ENCODE measurements at regions not wholly inside any gene's neighbourhood (a gene's known extent, or its start where the extent isn't known, plus 50 kb on each side); places are given as distances from the start of the nearest gene placed in this dataset.

- intact Hi-C loops (cut with micrococcal nuclease; ENCODE audit: unreplicated experiment) = no loop called here
- in situ Hi-C loops (cut with HindIII; ENCODE audit: low pct_unique_long_range_greater_than_20kb, low sequenced_read_pairs) = no loop called here
- Histone ChIP-seq H3K36me3 (ENCODE audit: control insufficient read depth, insufficient read depth, low read length) (no peaks in the 10 kb centered on the region), H3K27me3 (ENCODE audit: control insufficient read depth, insufficient read depth, low read length) (no peaks in the 10 kb centered on the region), H3K27ac (ENCODE audit: low read length) (no peak overlapping the region), H3K4me3 (ENCODE audit: low read depth in 2 of 2, low read length in 2 of 2) (no peak overlapping the region), H3K4me1 (ENCODE audit: control insufficient read depth, insufficient read depth, low read length) (no peaks in the 10 kb centered on the region), H3K9me3 (ENCODE audit: control insufficient read depth, insufficient read depth, low read depth, low read length) (no peaks in the 10 kb centered on the region)
- no peak for ATAC-seq
- BruUV-seq (replicated peaks) = no TSS peak
- ChIA-PET POLR2A (interaction anchor here (0.6 kb wide), 1 partner anchor 70 kb away, joined by 8 read pairs; no protein-coding TSS in a partner anchor), CTCF (no interaction called here)
- DNase-seq (ENCODE audit: low read depth, low spot score) = no peak
- no peak for TF ChIP-seq TCF7L2 (IDR thresholded peaks at IDR 0.05; ENCODE audit: low read depth, low read length)
- no peak for TF ChIP-seq SIN3A (IDR thresholded peaks at IDR 0.05; ENCODE audit: borderline replicate concordance, insufficient read depth, low read depth, low read length)
- no peak for TF ChIP-seq CTCF (IDR thresholded peaks at IDR 0.05)
- no peak for TF ChIP-seq REST (IDR thresholded peaks at IDR 0.05; ENCODE audit: insufficient read depth in 1 of 2, low read depth in 2 of 2, low read length in 1 of 2)
- TF ChIP-seq POLR2AphosphoS5 (IDR thresholded peaks at IDR 0.05; ENCODE audit: low read depth, low read length) = no peak
These were observed 202.1 kb downstream of the CYP26B1 start for GRCh38 chr2:71945603-71945959.

GRCh38 chr2:71944806-71945602, 202.7 kb downstream of the CYP26B1 start:
- no peak overlapping the region for H3K27ac ChIP-seq (ENCODE audit: low read length)
- intact Hi-C loops (cut with micrococcal nuclease; ENCODE audit: unreplicated experiment) (no loop called here), in situ Hi-C loops (cut with HindIII; ENCODE audit: low pct_unique_long_range_greater_than_20kb, low sequenced_read_pairs) (no loop called here)
- ChIA-PET CTCF (no interaction called here), POLR2A (no interaction called here)
- H3K4me1 ChIP-seq (ENCODE audit: control insufficient read depth, insufficient read depth, low read length) = no peaks in the 10 kb centered on the region
- DNase-seq (ENCODE audit: low read depth, low spot score) (no peak), ATAC-seq (no peak)
- TF ChIP-seq SIN3A (IDR thresholded peaks at IDR 0.05; ENCODE audit: borderline replicate concordance, insufficient read depth, low read depth, low read length) = no peak
- BruUV-seq (replicated peaks) = no TSS peak
- no peaks in the 10 kb centered on the region for H3K27me3 ChIP-seq (ENCODE audit: control insufficient read depth, insufficient read depth, low read length)
- no peak overlapping the region for H3K4me3 ChIP-seq (ENCODE audit: low read depth in 2 of 2, low read length in 2 of 2)
- H3K36me3 ChIP-seq (ENCODE audit: control insufficient read depth, insufficient read depth, low read length) = no peaks in the 10 kb centered on the region
- H3K9me3 ChIP-seq (ENCODE audit: control insufficient read depth, insufficient read depth, low read depth, low read length) = no peaks in the 10 kb centered on the region

- no TSS peak for BruUV-seq (replicated peaks)
- POLR2A ChIA-PET = no interaction called here
- DNase-seq (ENCODE audit: low read depth, low spot score) (no peak), ATAC-seq (no peak)
- TF ChIP-seq SIN3A (IDR thresholded peaks at IDR 0.05; ENCODE audit: borderline replicate concordance, insufficient read depth, low read depth, low read length) (no peak), POLR2AphosphoS5 (IDR thresholded peaks at IDR 0.05; ENCODE audit: low read depth, low read length) (no peak), REST (IDR thresholded peaks at IDR 0.05; ENCODE audit: insufficient read depth in 1 of 2, low read depth in 2 of 2, low read length in 1 of 2) (no peak), CTCF (IDR thresholded peaks at IDR 0.05) (no peak), TCF7L2 (IDR thresholded peaks at IDR 0.05; ENCODE audit: low read depth, low read length) (no peak)
- Histone ChIP-seq H3K9me3 (ENCODE audit: control insufficient read depth, insufficient read depth, low read depth, low read length) (no peaks in the 10 kb centered on the region), H3K4me1 (ENCODE audit: control insufficient read depth, insufficient read depth, low read length) (no peaks in the 10 kb centered on the region), H3K27me3 (ENCODE audit: control insufficient read depth, insufficient read depth, low read length) (no peaks in the 10 kb centered on the region), H3K27ac (ENCODE audit: low read length) (no peak overlapping the region), H3K36me3 (ENCODE audit: control insufficient read depth, insufficient read depth, low read length) (no peaks in the 10 kb centered on the region), H3K4me3 (ENCODE audit: low read depth in 2 of 2, low read length in 2 of 2) (no peak overlapping the region)
- in situ Hi-C loops (cut with HindIII; ENCODE audit: low pct_unique_long_range_greater_than_20kb, low sequenced_read_pairs) = no loop called here
- CTCF ChIA-PET = no interaction called here
- intact Hi-C loops (cut with micrococcal nuclease; ENCODE audit: unreplicated experiment) = no loop called here
These were observed 203.5 kb downstream of the CYP26B1 start for GRCh38 chr2:71944183-71944550.
